ENCODE measurements at regions not wholly inside any gene's neighbourhood (a gene's known extent, or its start where the extent isn't known, plus 50 kb on each side); places are given as distances from the start of the nearest gene placed in this dataset.
"Not testable (repeated sequence)": the region's sequence is repeated elsewhere in the genome, so short reads cannot be mapped to it uniquely, and the experiment has no call there.

DNA sequence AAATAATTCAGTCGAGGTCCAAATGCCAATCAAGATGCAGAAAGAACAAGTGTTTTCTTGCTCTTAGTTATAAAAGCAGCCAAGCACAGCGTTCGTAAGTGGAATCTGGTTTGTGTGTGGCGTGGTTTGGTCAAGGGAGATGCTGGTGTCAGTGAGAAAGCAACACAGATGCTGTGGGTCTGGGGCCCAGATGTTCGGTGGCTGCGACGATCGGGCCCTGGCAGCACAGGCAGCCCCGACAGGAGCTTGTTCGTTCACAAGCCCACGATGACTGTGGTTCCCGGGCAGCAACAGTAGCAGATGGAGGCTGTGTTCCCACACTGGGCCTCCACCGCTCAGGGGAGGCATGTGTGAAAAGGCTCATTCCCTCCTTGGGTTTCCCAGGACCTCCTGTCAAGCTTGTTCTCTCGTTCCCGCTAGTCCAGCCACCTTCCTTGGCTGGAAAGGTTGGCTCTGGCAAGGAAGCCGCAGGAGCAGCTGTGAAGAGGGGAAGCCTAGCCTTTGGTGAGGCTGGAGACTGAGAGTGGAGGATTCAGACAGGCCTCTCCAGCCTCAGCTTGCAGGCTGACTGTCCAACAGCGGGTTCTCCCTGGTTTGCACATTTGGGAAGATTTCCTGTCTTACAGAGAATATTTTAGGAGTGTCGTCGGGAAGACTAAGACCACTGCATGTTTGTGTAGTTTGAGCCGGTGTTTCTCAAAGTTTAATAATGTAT is 304.7 kb downstream of the QKI start:
- no peak for DNase-seq (ENCODE audit: low spot score)

GRCh38 chr6:163718537-163718936 is 304.0 kb downstream of the QKI start:
- no peak for DNase-seq (ENCODE audit: low spot score)

DNA sequence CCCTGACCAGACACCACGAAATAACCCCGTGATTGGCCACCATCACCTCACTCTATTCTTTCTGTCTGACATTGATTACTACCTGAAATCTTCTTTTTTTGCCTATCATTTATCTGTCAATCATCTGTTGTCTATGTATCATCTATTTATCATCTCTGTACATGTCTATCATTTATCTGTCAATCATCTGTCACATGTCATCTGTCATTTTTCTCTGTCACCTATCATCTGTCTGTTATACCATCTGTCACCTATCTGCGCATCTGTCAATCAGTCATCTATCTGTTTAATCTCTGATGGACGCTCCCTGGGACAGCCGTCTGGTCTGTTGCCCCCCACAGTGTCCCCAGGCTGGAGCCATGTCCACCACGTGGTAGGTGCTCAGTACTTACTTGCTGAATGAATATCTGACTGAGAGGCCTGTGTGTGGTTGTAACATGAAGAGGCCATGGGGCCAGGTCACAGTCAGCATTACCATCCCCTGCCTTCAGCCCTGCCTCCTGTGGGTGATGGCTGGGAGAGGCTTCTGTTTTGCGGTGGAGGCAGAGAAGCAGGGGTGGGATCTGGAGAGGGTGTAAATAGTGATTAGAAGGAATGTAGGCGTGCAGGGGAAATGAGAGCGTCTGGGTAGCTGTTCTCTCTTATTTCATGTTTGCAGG is 302.7 kb downstream of the QKI start:
- no peak for DNase-seq (ENCODE audit: low spot score)

- DNase-seq (ENCODE audit: low spot score): no peak
These were observed 302.2 kb downstream of the QKI start for GRCh38 chr6:163716690-163717089.

DNA sequence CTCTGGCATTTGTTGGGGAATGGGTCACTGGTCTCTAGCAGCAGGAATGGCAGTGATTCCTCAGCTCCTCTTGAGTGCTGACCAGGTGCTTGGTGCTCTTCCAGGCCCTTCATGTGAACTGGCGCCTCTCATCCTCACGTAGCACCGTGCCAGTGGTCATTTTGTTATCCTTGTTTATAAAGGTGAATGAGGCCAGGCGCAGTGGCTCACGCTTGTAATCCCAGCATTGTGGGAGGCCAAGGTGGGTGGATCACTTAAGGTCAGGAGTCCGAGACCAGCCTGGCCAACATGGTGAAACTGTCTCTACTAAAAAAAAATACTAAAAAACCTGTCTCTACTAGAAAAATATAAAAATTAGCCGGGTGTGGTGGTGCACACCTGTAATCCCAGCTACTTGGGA is 301.3 kb downstream of the QKI start:
- DNase-seq (ENCODE audit: low spot score): no peak

DNA sequence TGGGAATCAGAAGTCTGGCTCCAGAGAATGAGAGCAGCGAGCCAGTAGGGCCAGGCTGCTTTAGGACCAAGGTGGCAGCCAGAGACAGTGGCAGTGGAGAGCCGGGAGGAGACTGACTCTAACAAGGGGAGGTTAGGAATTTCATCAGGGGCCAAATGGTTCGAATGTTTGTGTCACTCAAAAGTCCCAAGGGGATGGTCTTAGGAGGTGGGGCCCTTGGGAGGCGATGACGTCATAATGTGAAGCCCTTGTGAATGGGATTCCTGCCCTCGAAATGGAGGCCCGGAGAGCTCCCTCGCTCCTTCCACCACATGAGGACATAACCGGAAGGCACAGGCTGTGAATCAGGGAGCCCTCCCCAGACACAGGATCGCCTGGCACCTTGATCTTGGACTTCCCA is 299.7 kb downstream of the QKI start:
- no peak for DNase-seq (ENCODE audit: low spot score)

DNA sequence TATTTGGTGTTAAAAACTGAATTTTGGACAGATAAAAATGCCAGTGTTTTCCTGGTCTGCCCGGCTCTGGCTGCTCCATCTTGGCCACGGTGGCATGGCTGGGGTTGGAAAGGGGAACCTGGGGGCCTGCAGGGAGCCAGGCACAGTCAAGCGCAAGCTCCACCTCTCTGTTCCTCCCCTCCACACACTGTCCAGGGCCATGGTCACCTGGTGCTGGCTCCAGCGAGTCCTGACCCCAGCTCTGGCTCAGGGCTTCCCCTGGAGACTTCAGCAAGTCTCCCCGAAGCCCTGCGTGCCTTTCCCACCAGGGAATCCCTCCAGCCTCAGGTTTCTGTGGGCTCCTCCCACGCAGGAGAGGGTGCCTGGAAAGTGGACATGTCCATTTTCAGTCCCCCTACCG is 298.5 kb downstream of the QKI start:
- no peak for DNase-seq (ENCODE audit: low spot score)

DNA sequence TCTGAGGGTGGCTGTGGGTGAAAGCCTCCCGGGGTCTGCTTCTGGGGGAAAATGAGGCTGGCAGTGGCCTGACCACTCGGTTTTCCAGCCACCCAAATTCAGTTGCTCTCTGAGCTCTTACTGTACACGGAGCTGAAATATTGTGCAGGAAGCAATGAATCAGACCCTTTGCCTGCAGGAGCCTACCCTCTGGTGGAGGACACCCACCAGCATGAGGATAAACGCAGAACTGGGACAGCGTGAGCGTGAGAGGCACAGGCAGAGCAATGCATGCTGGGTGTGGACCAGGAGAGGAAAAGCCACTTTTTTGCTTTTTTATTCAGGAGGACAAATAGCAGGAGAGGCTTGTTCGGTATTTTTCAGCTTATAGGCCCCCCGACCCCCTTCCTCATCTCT is 298.0 kb downstream of the QKI start:
- DNase-seq (ENCODE audit: low spot score): no peak

DNA sequence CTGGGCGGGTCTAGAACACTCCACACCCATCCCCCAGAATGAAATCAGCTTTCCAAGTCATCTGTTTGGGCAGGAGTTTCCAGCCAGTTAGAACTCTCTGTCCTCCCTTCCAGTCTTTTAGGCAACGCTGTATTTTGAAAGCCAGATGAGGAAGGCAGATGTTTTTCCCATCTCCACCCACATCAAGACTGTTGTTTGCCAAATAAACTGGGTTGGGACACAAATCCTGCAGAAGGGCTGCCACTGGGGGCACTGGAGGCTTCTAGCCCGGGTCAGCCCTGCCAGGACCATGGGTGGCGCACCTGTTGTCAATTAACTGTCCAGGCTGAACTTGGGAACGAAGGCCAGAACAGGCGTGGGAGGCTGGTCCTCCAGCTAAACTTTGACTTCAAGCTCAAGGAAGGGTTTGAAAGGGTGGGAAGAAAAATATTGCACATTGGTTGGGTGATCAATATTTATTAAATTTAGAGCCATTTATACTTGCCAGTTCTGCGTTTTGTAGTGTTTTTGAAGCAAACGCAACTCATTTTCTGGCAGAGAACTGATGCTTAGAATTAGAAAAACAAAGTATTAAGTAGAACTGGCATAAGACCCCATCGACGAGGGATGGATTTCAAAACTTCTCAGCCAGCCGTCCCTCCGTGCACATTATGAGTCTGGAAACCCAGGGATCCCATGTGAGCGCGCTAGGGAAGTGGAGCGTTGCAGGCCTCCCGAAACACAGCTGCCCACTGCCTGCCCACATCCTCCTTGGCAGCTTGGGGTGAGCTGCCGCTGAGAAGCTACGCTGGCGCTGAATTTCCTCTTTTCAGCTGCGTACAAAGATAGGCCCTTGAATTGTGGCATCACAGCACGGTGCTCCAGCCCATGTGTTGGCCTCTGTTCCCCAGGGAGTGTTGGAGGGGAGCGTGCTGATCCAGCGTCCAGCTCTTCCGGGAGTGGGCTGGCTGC is 297.4 kb downstream of the QKI start:
- DNase-seq (ENCODE audit: low spot score): no peak

DNA sequence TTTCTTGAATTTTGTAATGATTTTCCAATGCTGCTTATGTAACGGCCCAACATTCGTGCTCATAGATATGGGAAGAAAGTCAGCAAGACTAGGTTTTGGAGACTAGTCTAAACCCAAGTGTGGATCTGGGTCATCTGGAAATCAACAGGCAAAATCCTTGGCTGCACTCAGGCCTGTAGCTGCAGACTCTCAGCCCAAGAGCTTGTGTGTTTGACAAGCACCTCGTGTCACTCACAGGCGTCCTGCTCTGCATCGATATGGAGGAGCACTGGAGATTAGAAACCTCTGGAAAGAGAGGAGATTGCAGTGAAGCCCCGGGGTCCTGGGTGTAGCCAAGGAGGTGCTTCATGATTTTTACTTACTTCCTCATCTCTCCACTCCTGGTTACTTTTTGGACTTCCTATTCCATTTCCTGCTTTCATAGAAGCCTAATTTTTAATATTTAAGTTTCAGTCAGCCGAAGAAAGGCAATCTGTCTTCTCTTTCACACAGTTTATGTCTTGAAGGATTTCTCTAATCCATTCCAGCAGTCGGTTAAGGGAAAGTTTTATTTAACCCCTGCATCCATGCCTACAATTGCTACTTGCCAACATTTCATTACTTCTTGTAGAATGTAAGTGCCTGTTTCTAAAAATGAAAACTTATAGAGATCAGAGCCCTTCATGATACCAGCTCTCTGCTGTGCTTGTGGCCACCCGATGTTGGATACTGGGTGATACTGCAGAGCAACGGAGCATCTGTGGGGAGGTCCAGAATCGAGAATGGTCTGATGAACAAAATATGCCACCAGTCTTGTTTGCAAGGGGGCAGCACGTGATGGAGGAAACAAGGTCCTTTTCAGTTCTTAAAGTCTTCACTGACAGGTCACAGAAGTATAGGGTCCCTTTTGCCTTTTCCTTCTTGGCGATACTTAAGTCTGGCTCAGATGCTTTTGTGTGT is 296.3 kb downstream of the QKI start:
- no peak for DNase-seq (ENCODE audit: low spot score)

DNA sequence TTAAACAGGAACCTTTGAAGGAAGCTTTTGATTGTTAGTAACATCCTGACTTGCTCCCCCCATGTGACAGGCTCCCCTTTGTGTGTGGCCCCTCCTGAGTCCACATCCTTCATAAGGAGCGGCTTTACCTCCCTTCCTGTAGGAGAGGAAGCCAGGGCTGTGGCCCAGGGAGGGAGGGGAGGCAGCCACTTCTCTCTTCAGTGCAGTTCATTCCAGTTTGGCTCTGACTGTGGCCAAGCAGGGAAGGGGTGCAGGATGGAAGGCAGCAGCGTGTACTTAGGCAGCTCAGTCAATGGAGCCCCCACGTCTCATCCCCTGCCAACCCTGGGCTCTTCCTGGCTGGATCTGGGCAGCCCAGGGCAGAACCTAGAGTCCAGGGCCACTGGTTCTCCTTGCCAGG is 295.2 kb downstream of the QKI start:
- no peak for DNase-seq (ENCODE audit: low spot score)

GRCh38 chr6:163709255-163709654 is 294.7 kb downstream of the QKI start:
- DNase-seq (ENCODE audit: low spot score): no peak

DNA sequence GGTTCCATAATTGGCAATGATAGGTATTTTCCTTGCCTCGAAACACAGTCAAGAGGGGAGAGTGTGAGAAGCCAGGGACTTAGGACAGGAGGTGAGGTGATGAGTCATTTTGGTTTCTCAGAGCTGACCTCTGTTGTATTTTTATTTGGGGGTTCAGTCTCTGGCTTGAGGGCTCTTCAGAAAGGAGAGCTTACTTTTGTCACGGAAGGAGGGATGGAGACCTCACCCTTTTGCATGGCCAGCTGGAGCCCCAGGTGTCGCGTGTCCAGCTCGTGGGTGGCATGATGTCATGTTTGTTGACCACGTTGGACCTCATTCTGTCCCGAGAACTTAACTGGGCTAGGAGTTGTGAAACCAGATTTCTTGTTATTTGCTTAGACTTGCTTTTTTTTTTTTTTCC is 293.9 kb downstream of the QKI start:
- no peak for DNase-seq (ENCODE audit: low spot score)

DNA sequence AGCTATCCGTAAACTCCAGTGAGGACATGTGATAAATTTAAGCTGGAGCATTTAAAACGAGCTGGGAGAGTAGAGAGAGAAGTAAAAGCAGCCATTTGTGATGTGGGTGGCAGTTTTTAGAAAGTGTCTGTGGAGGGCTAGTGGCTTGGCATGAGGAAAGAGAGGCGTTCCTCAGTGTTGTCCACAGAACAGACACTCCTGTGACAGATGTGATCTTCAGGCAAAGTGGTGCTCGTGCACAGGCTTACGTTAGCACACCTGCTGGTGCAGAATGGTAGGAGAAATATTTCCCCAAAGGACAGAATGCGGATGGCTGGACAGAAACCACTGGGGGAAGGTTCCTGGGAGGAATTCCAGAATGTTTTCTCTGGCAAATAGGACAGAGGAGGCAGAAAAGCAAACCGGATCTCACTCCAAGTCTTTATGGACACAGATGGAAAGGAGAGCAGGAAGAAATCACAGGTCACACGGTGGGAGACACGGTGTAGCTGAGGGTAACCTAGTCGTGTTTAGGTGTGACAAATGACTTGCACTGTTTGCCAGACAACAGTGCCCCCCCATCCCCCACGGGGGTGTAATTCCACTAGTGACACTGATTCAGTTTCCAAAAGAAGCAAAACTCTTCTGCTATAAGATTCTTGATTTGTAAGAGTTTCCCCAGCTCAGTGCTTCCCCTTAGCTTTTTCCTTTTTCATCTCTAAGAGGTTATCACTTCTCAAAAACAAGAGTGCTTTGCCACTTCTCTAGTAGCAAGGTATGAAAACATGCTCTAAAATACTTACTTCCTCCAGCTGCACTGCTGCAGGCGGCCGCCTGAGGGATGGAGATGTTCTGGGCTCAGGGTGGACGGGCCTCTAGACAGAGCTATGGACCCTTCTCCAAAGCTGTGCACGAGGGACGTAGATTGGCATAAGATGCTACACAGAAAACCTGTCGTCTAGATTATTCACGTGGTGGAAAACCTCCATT is 293.2 kb downstream of the QKI start:
- no peak for DNase-seq (ENCODE audit: low spot score)

- no peak for DNase-seq (ENCODE audit: low spot score)
These were observed 292.1 kb downstream of the QKI start for GRCh38 chr6:163706500-163707087.

DNA sequence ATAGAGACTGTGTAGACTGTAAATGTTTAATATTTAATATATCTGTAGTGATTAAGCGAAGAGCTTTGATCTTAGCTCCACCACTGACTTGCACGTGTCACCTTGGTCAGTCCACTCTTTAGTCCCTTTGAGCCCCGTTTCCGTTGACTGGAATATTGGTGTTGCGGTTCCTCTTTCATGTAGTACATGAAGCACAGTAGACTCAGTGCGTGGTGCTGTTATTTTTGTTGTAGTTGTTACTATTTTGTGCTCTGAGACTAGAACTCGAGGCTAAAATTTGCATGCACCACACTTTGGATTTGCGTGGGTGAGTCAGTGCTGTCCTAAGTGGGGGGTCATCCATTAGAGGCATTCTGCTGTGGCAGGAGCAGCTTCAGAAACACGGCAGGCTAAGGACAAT is 291.4 kb downstream of the QKI start:
- DNase-seq (ENCODE audit: low spot score): no peak

GRCh38 chr6:163702736-163703135 is 288.2 kb downstream of the QKI start:
- DNase-seq (ENCODE audit: low spot score): no peak

DNA sequence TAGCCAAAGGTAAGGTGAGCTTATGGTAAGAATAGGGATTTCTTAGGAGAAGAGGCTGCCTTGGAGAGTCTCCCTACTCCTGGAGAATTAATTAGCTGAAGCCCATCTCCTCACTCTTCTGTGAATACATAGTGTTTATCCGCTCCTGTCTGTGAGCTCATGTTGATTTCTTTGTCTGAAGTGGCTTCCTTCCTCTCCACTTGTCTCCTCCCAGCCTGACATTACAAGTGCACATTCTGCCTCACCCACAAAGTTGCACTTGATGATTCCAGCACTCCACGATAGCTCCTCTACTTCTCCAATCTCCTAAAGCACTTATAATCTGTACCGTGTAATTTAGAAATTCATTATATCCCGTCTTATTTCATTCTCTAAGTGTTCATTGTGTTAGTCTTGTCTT is 287.2 kb downstream of the QKI start:
- no peak for DNase-seq (ENCODE audit: low spot score)

DNA sequence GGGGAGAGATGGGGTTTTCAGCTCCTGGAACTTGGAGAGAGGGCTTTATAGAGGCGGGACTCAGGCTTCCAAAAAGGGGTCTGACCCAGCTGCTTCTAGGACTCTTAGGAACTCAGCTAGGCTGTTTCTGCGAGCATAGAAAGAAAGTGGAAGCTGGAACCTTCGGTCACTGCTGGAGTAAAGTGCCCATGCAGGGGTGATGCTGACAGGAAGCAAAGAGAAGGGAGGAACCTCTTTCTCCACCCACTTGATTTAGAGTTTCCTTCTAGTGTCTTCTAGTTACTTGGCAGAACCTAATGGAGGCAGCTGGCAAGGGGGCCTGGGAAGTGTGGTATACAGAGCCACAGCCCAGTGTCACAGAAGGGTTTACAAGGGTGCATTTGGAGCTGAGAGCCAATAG is 283.6 kb downstream of the QKI start:
- DNase-seq (ENCODE audit: low spot score): no peak

DNA sequence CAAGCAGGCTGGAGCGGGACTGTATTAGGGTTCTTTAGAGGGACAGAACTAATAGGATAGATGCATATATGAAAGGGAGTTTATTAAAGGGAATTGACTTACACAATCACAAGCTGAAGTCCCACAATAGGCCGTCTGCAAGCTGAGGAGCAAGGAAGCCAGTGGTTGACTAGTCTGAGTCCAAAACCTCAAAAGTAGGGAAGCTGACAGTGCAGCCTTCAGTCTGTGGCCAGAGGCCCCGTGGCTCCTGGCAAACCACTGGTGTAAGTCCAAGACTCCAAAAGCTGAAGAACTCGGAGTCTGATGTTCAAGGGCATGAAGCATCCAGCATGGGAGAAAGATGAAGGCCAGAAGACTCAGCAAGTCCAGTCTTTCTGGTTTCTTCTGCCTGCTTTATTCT is 281.8 kb downstream of the QKI start:
- DNase-seq (ENCODE audit: low spot score): not testable (repeated sequence)

All from CD4-positive, alpha-beta T cell treated with Interleukin-2 at 100 ng/mL for 4 hours (primary cell).